OCI-LY3 (cell line): ENCODE measurements at regions not wholly inside any gene's neighbourhood (a gene's known extent, or its start where the extent isn't known, plus 50 kb on each side); places are given as distances from the start of the nearest gene placed in this dataset.

ENCODE experiments used
- EZH2phosphoT487 ChIP-seq: fragments of 200-600 bp; shearing (Covaris generic); IDR thresholded peaks from 2 replicates; pipeline ENCODE4 v1.6.1; 2018; ENCODE audit warnings: antibody characterized with exemption, mixed run types, low read depth
- TF ChIP-seq, protein P1 (sequence below): fragments of 200-600, 300-600 bp; sonication (generic); IDR thresholded peaks from 2 replicates; pipeline ENCODE4 v1.5.1; 2014; ENCODE audit warnings: antibody characterized with exemption, low read length, low read depth

DNA sequence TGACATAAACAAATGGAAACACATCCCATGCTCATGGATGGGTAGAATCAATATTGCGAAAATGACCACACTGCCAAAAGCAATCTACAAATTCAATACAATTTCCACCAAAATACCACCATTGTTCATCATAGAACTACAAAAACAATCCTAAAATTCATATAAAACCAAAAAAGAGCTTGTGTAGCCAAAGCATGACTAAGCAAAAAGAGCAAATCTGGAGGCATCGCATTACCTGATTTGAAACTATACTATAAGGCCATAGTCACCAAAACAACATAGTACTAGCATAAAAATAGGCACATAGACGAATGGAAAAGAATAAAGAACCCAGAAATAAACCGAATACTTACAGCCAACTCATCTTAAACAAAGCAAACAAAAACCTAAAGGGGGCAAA, 342.8 kb upstream of the AGA start:
- TF ChIP-seq EZH2phosphoT487, result no peak
- TF ChIP-seq, protein P1, sequence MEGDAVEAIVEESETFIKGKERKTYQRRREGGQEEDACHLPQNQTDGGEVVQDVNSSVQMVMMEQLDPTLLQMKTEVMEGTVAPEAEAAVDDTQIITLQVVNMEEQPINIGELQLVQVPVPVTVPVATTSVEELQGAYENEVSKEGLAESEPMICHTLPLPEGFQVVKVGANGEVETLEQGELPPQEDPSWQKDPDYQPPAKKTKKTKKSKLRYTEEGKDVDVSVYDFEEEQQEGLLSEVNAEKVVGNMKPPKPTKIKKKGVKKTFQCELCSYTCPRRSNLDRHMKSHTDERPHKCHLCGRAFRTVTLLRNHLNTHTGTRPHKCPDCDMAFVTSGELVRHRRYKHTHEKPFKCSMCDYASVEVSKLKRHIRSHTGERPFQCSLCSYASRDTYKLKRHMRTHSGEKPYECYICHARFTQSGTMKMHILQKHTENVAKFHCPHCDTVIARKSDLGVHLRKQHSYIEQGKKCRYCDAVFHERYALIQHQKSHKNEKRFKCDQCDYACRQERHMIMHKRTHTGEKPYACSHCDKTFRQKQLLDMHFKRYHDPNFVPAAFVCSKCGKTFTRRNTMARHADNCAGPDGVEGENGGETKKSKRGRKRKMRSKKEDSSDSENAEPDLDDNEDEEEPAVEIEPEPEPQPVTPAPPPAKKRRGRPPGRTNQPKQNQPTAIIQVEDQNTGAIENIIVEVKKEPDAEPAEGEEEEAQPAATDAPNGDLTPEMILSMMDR, result no peak
